Liver (tissue), 3 donors: ENCODE measurements at regions not wholly inside any gene's neighbourhood (a gene's known extent, or its start where the extent isn't known, plus 50 kb on each side); places are given as distances from the start of the nearest gene placed in this dataset.

ENCODE experiments used
- CTCF ChIP-seq: fragments of 150-350 bp; IDR thresholded peaks from 2 replicates; pipeline ENCODE4 v1.5.1; 2017; ENCODE audit warnings: improper control_type of control experiment, low read depth, low read length; ENCODE audit not compliant: missing input control
- EGR1 ChIP-seq, 2 donors: IDR thresholded peaks; 2 replicates each; pipeline ENCODE4 v1.6.1; 2016 to 2018; ENCODE audit warnings: antibody characterized with exemption in 2 of 2, low read depth in 2 of 2
- GABPA ChIP-seq, 2 donors: IDR thresholded peaks in 1 of 2; conservative IDR thresholded peaks in 1 of 2; 2 replicates each; pipeline ENCODE4 v1.6.1; 2016; ENCODE audit warnings: antibody characterized with exemption in 2 of 2, mild to moderate bottlenecking in 1 of 2, moderate library complexity in 1 of 2
- donor health status: healthy.
- donor health status: healthy.

- TF ChIP-seq CTCF (no peak), GABPA (IDR thresholded peaks at IDR 0.05 in 1 of 2, conservative IDR thresholded peaks at IDR 0.05 in 1 of 2) (no peak), EGR1 (IDR thresholded peaks at IDR 0.05; ENCODE audit: low read depth in 2 of 2) (no peak)
Measured at GRCh38 chr4:189504220-189504619, 436.5 kb upstream of the FRG1 start.
